ENCODE measurements at regions not wholly inside any gene's neighbourhood (a gene's known extent, or its start where the extent isn't known, plus 50 kb on each side); places are given as distances from the start of the nearest gene placed in this dataset.
"Not testable (repeated sequence)": the region's sequence is repeated elsewhere in the genome, so short reads cannot be mapped to it uniquely, and the experiment has no call there.

GRCh38 chr4:180990931-180991330, 1252.3 kb upstream of the TENM3 start:
- no peaks in the 10 kb centered on the region for H3K27me3 Mint-ChIP-seq
- peaks cover 8% of the 10 kb centered on the region for H3K9me3 Mint-ChIP-seq
- H3K4me1 Mint-ChIP-seq: no peaks in the 10 kb centered on the region
- H3K4me3 Mint-ChIP-seq: no peak overlapping the region
- no peaks in the 10 kb centered on the region for H3K36me3 Mint-ChIP-seq (ENCODE audit: low read depth)
- H3K27ac Mint-ChIP-seq: no peak overlapping the region
- ATAC-seq (replicated peaks): no peak

- no peak overlapping the region for H3K4me3 Mint-ChIP-seq
- no peaks in the 10 kb centered on the region for H3K4me1 Mint-ChIP-seq
- no peak overlapping the region for H3K27ac Mint-ChIP-seq
- no peaks in the 10 kb centered on the region for H3K27me3 Mint-ChIP-seq
- no peak for ATAC-seq (replicated peaks)
- H3K9me3 Mint-ChIP-seq: peaks cover 11% of the 10 kb centered on the region
- no peaks in the 10 kb centered on the region for H3K36me3 Mint-ChIP-seq (ENCODE audit: low read depth)
These were observed 1249.9 kb upstream of the TENM3 start for GRCh38 chr4:180993244-180993836.

GRCh38 chr4:180994722-180995121, 1248.5 kb upstream of the TENM3 start:
- ATAC-seq (replicated peaks): no peak
- Mint-ChIP-seq H3K4me3 (no peak overlapping the region), H3K36me3 (ENCODE audit: low read depth) (no peaks in the 10 kb centered on the region), H3K9me3 (peaks cover 11% of the 10 kb centered on the region), H3K27ac (no peak overlapping the region), H3K4me1 (no peaks in the 10 kb centered on the region), H3K27me3 (no peaks in the 10 kb centered on the region)

DNA sequence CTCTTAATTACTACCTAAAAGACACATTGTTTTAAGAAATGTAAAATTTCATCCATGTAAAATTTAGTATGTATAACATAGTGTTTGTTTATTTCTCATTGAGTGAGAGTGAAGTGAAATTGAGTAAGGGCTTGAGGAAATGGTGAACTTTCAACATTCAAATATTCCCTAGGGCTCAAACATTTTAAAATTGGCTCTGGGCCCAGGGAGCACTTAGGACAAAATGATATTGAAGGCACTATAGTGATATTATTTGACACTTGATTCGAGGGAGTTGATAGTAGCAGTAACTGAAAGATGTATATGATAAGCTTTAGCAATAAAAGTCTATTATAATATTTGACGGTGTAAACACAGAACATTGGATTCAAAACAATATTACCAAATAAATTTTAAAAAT, 1244.0 kb upstream of the TENM3 start:
- H3K9me3 Mint-ChIP-seq: peaks cover 6% of the 10 kb centered on the region
- no peaks in the 10 kb centered on the region for H3K36me3 Mint-ChIP-seq (ENCODE audit: low read depth)
- ATAC-seq (replicated peaks): no peak
- H3K4me3 Mint-ChIP-seq: no peak overlapping the region
- H3K27me3 Mint-ChIP-seq: no peaks in the 10 kb centered on the region
- H3K27ac Mint-ChIP-seq: no peak overlapping the region
- H3K4me1 Mint-ChIP-seq: no peaks in the 10 kb centered on the region

DNA sequence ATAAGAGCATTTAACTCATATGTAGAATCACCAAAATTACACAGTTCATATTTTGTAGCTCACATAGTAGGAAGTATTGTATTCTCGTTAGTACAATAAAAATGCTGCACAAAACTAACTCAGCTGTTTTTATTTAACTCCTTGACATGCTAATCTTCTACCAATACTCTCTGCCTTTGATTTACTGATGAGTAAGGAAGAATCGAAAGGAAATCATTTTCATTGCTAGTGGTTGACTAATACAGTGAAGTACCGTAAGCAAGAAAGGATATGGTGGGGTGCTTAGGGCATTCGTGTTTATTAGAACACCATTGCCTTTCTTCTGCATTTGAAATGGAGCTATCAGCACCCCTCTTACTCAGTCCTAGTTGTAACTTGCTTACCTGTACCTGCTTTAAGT, 1239.1 kb upstream of the TENM3 start:
- no peak overlapping the region for H3K27ac Mint-ChIP-seq
- H3K4me1 Mint-ChIP-seq: no peaks in the 10 kb centered on the region
- no peak for ATAC-seq (replicated peaks)
- no peaks in the 10 kb centered on the region for H3K27me3 Mint-ChIP-seq
- H3K4me3 Mint-ChIP-seq: no peak overlapping the region
- no peaks in the 10 kb centered on the region for H3K36me3 Mint-ChIP-seq (ENCODE audit: low read depth)
- H3K9me3 Mint-ChIP-seq: peaks cover 17% of the 10 kb centered on the region

- no peak for ATAC-seq (replicated peaks)
- H3K4me3 Mint-ChIP-seq: no peak overlapping the region
- no peak overlapping the region for H3K27ac Mint-ChIP-seq
- peaks cover 14% of the 10 kb centered on the region for H3K9me3 Mint-ChIP-seq
- H3K27me3 Mint-ChIP-seq: no peaks in the 10 kb centered on the region
- no peaks in the 10 kb centered on the region for H3K36me3 Mint-ChIP-seq (ENCODE audit: low read depth)
- no peaks in the 10 kb centered on the region for H3K4me1 Mint-ChIP-seq
These were observed 1236.5 kb upstream of the TENM3 start for GRCh38 chr4:181006499-181007260.

DNA sequence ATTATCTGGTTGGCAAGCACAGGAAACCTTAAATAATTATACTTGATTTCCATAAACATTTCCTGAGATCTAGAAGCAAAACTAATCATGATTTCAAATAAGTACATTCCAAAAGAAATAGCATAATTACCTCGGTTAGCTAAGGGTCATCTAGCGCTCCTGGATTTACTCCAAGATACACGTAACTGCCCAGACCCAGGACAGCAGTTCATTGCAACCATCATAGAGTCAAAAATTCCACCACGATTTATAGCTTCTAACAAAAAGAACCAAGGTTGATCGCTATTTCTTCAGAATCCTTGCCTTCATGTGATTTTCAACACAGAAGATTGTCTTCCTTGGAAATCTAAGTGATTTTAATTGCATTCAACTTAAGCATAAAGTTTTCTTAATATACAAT, 1235.5 kb upstream of the TENM3 start:
- H3K36me3 Mint-ChIP-seq (ENCODE audit: low read depth): no peaks in the 10 kb centered on the region
- no peak overlapping the region for H3K4me3 Mint-ChIP-seq
- no peaks in the 10 kb centered on the region for H3K27me3 Mint-ChIP-seq
- H3K4me1 Mint-ChIP-seq: no peaks in the 10 kb centered on the region
- H3K9me3 Mint-ChIP-seq: peaks cover 17% of the 10 kb centered on the region
- no peak for ATAC-seq (replicated peaks)
- H3K27ac Mint-ChIP-seq: no peak overlapping the region

- H3K4me3 Mint-ChIP-seq: no peak overlapping the region
- H3K27ac Mint-ChIP-seq: no peak overlapping the region
- ATAC-seq (replicated peaks): no peak
- H3K4me1 Mint-ChIP-seq: no peaks in the 10 kb centered on the region
- peaks cover 21% of the 10 kb centered on the region for H3K9me3 Mint-ChIP-seq
- H3K27me3 Mint-ChIP-seq: no peaks in the 10 kb centered on the region
- no peaks in the 10 kb centered on the region for H3K36me3 Mint-ChIP-seq (ENCODE audit: low read depth)
These were observed 1235.0 kb upstream of the TENM3 start for GRCh38 chr4:181008164-181008563.

GRCh38 chr4:181013162-181013561, 1230.0 kb upstream of the TENM3 start:
- ATAC-seq (replicated peaks): no peak
- Mint-ChIP-seq H3K27me3 (no peaks in the 10 kb centered on the region), H3K4me1 (no peaks in the 10 kb centered on the region), H3K4me3 (no peak overlapping the region), H3K27ac (no peak overlapping the region), H3K9me3 (peaks cover 13% of the 10 kb centered on the region), H3K36me3 (ENCODE audit: low read depth) (no peaks in the 10 kb centered on the region)

DNA sequence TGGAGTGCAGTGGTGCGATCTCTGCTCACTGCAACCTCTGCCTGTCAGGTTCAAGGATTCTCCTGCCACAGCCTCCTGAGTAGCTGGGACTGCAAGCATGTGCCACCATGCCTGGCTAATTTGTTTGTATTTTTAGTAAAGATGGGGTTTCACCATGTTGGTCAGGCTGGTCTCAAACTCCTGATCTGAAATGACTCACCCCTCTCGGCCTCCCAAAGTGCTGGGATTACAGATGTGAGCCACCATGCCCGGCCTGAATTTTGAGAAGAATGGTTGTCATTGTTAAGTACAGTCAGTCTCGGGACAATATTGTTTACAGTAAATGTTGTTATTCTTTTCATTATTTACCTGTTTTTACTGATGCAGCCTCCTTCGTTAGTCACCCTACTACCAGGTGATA, 1226.2 kb upstream of the TENM3 start:
- Mint-ChIP-seq H3K4me1 (no peaks in the 10 kb centered on the region), H3K36me3 (ENCODE audit: low read depth) (no peaks in the 10 kb centered on the region), H3K4me3 (no peak overlapping the region), H3K27ac (no peak overlapping the region), H3K9me3 (peaks cover 25% of the 10 kb centered on the region), H3K27me3 (no peaks in the 10 kb centered on the region)
- ATAC-seq (replicated peaks): no peak

DNA sequence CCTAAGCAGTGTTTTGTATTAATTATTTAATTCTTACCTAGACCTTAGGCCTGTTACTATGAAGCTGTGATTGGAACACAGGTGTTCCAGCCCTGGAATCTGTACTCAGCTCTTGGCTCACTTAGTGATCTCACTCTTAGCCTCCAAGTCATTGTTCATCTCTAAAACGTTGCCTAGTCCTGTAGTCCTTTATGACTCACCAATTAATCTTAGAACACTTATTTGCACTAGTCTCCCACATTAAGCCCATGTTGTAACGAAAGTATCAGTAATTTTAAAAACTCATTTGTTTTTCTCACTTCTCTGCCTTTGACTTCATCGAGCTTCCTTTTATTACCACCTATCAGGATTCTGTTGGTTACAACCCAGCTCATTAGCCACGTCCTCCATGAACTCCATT, 1224.7 kb upstream of the TENM3 start:
- no peak overlapping the region for H3K4me3 Mint-ChIP-seq
- no peak for ATAC-seq (replicated peaks)
- H3K36me3 Mint-ChIP-seq (ENCODE audit: low read depth): no peaks in the 10 kb centered on the region
- peaks cover 23% of the 10 kb centered on the region for H3K9me3 Mint-ChIP-seq
- no peak overlapping the region for H3K27ac Mint-ChIP-seq
- H3K4me1 Mint-ChIP-seq: no peaks in the 10 kb centered on the region
- H3K27me3 Mint-ChIP-seq: no peaks in the 10 kb centered on the region

- no peaks in the 10 kb centered on the region for H3K4me1 Mint-ChIP-seq
- H3K9me3 Mint-ChIP-seq: peaks cover 20% of the 10 kb centered on the region
- H3K36me3 Mint-ChIP-seq (ENCODE audit: low read depth): no peaks in the 10 kb centered on the region
- no peak overlapping the region for H3K4me3 Mint-ChIP-seq
- H3K27me3 Mint-ChIP-seq: no peaks in the 10 kb centered on the region
- H3K27ac Mint-ChIP-seq: no peak overlapping the region
- no peak for ATAC-seq (replicated peaks)
These were observed 1224.3 kb upstream of the TENM3 start for GRCh38 chr4:181018913-181019312.

- H3K27me3 Mint-ChIP-seq: no peaks in the 10 kb centered on the region
- H3K9me3 Mint-ChIP-seq: peaks cover 24% of the 10 kb centered on the region
These were observed 1222.7 kb upstream of the TENM3 start for GRCh38 chr4:181020456-181020855.

DNA sequence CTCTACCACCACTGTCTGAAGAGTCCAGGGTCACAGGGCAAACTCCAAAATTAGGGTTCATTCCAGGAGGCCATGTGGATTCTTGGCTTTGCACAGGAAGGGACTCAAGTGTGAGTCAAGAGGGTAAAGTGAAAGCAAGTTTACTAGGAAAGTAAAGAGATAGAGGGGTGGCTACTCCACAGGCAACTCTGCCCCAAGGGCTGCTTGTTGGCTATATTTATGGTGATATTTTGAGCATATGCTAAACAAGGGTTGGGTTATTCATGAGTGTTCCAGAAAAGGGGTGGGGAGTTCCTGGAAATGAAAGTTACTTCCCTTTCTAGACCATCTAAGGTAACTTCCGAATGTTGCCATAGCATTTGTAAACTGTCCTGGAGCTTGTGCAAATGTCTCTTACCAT, 1222.0 kb upstream of the TENM3 start:
- ATAC-seq (replicated peaks): no peak
- Mint-ChIP-seq H3K27me3 (no peaks in the 10 kb centered on the region), H3K4me3 (no peak overlapping the region)

More at GRCh38 chr4:181020456-181020855, 1222.7 kb upstream of the TENM3 start:
- Mint-ChIP-seq H3K4me3 (no peak overlapping the region), H3K4me1 (no peaks in the 10 kb centered on the region), H3K27ac (no peak overlapping the region), H3K36me3 (ENCODE audit: low read depth) (no peaks in the 10 kb centered on the region)
- no peak for ATAC-seq (replicated peaks)

GRCh38 chr4:181030135-181030921, 1212.9 kb upstream of the TENM3 start:
- H3K4me1 Mint-ChIP-seq; H3K27ac Mint-ChIP-seq; H3K4me3 Mint-ChIP-seq; H3K27me3 Mint-ChIP-seq; H3K36me3 Mint-ChIP-seq (ENCODE audit: low read depth); ATAC-seq (replicated peaks): not testable (repeated sequence)
- peaks cover 23% of the 10 kb centered on the region for H3K9me3 Mint-ChIP-seq

More for the DNA sequence above, 1222.0 kb upstream of the TENM3 start:
- Mint-ChIP-seq H3K36me3 (ENCODE audit: low read depth) (no peaks in the 10 kb centered on the region), H3K4me1 (no peaks in the 10 kb centered on the region), H3K9me3 (peaks cover 24% of the 10 kb centered on the region), H3K27ac (no peak overlapping the region)
